ENCODE measurements at regions not wholly inside any gene's neighbourhood (a gene's known extent, or its start where the extent isn't known, plus 50 kb on each side); places are given as distances from the start of the nearest gene placed in this dataset.

GRCh38 chr2:212843409-212844199, 305.0 kb upstream of the ERBB4 start:
- no peak for ATAC-seq

DNA sequence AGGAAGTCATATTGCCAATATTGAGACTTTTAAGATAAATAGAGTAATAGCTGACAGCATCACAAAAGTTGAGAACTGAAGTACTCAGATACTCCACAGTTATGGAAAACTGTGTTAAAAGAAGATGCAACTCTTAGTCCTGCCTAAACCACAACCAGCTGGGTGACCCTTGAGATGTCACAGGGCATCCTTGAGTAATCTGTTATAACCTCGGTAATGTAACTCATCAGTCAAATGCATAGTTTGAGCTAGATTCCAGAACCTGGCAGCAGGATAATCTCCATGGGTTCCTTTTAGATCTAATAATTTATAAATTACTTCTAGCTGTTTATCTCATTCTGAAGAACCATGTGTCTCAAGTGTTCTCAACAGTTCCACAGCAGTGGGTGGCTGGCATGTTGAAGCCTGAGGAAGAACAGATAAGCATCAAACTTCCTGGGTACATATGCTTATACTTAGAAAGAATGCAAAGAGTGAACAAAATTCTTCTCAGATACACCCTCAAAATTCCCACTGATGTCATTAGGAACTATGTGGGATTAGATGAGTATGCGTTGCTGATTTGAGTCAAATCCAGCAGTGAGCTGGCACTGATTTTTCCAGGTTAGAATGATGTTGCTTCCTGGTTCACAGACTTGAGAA, 304.1 kb upstream of the ERBB4 start:
- in situ Hi-C loops (cut with MboI), result no loop called here
- Histone ChIP-seq H3K4me3 (no peak overlapping the region), H3K9ac (ENCODE audit: insufficient read depth in 1 of 2, low read depth in 2 of 2, low read length in 2 of 2) (no peak overlapping the region), H3K79me2 (ENCODE audit: control insufficient read depth, insufficient read depth, low read length) (no peaks in the 10 kb centered on the region), H4K20me1 (replicated peaks; ENCODE audit: control insufficient read depth, insufficient read depth, low read length) (no peaks in the 10 kb centered on the region), H3K4me1 (replicated peaks in 1 of 2; ENCODE audit: control insufficient read depth in 2 of 2, insufficient read depth in 2 of 2, low read length in 2 of 2) (no peaks in the 10 kb centered on the region), H3K27me3 (ENCODE audit: control insufficient read depth in 2 of 2, insufficient read depth in 2 of 2, low read length in 2 of 2) (no peaks in the 10 kb centered on the region), H3K9me1 (ENCODE audit: control insufficient read depth, insufficient read depth, low read length) (no peaks in the 10 kb centered on the region), H3K4me2 (ENCODE audit: insufficient read depth, low read length) (no peak overlapping the region), H2AFZ (ENCODE audit: low read depth, low read length) (no peak overlapping the region), H3K36me3 (ENCODE audit: control insufficient read depth, insufficient read depth, low read length) (no peaks in the 10 kb centered on the region), H3K9me3 (replicated peaks; ENCODE audit: control insufficient read depth, insufficient read depth, low read depth, low read length) (no peaks in the 10 kb centered on the region), H3K27ac (ENCODE audit: extremely low read depth, low read depth, low read length) (no peak overlapping the region)
- ChIA-PET CTCF (ENCODE audit: low intra/inter-chr PET ratio) (no interaction called here), POLR2A (no interaction called here)
- no peak for FAIRE-seq
- no peak for DNase-seq (ENCODE audit: extremely low read depth in 1 of 4, low spot score in 3 of 4)
- no peak for ATAC-seq
- BruUV-seq (replicated peaks), result no TSS peak
- 0% methylated on average over 2 of the region's 2 CpGs for WGBS (ENCODE audit: insufficient coverage, low coverage, missing lambda C conversion rate)
- intact Hi-C loops (cut with micrococcal nuclease), result no loop called here
- TF ChIP-seq FOXK2 (conservative IDR thresholded peaks at IDR 0.05 in 1 of 2, IDR thresholded peaks at IDR 0.05 in 1 of 2; ENCODE audit: low read depth in 2 of 2) (no peak), CAMTA2 (CRISPR knock-in tag; conservative IDR thresholded peaks at IDR 0.05) (no peak), KLF10 (CRISPR knock-in tag; IDR thresholded peaks at IDR 0.05) (no peak), MCM5 (IDR thresholded peaks at IDR 0.05; ENCODE audit: low read depth) (no peak), ESRRA (IDR thresholded peaks at IDR 0.05; ENCODE audit: borderline replicate concordance, low read depth) (no peak), CC2D1A (IDR thresholded peaks at IDR 0.05) (no peak), ZNF436 (CRISPR knock-in tag; IDR thresholded peaks at IDR 0.05) (no peak), PHTF2 (CRISPR knock-in tag; IDR thresholded peaks at IDR 0.05) (no peak), ZNF146 (CRISPR knock-in tag; IDR thresholded peaks at IDR 0.05; ENCODE audit: unreplicated experiment) (no peak), NELFE (IDR thresholded peaks at IDR 0.05; ENCODE audit: insufficient read depth, insufficient read length) (no peak), RBM22 (IDR thresholded peaks at IDR 0.05; ENCODE audit: low read depth, low read length, poor library complexity, severe bottlenecking) (no peak), SMARCE1 (IDR thresholded peaks at IDR 0.05) (no peak), PML (IDR thresholded peaks at IDR 0.05; ENCODE audit: low read length) (no peak), JUND (IDR thresholded peaks at IDR 0.05; ENCODE audit: borderline replicate concordance, low read depth, low read length) (no peak), JUND (tag; IDR thresholded peaks at IDR 0.05; ENCODE audit: borderline replicate concordance, low read depth, low read length) (no peak), ZZZ3 (IDR thresholded peaks at IDR 0.05) (no peak), U2AF1 (optimal IDR thresholded peaks at IDR 0.05; ENCODE audit: low read depth, low read length) (no peak)

More at GRCh38 chr2:212843409-212844199, 305.0 kb upstream of the ERBB4 start:
- ChIA-PET CTCF (ENCODE audit: low intra/inter-chr PET ratio) (no interaction called here), POLR2A (no interaction called here)
- intact Hi-C loops (cut with micrococcal nuclease), result no loop called here
- no peak overlapping the region for H3K9ac ChIP-seq (ENCODE audit: insufficient read depth in 1 of 2, low read depth in 2 of 2, low read length in 2 of 2)
- H3K9me1 ChIP-seq (ENCODE audit: control insufficient read depth, insufficient read depth, low read length), result no peaks in the 10 kb centered on the region
- H4K20me1 ChIP-seq (replicated peaks; ENCODE audit: control insufficient read depth, insufficient read depth, low read length), result no peaks in the 10 kb centered on the region
- H3K9me3 ChIP-seq (replicated peaks; ENCODE audit: control insufficient read depth, insufficient read depth, low read depth, low read length), result no peaks in the 10 kb centered on the region
- no peak overlapping the region for H3K4me3 ChIP-seq
- BruUV-seq (replicated peaks), result no TSS peak
- TF ChIP-seq MTA3 (IDR thresholded peaks at IDR 0.05; ENCODE audit: borderline replicate concordance) (no peak), ZNF589 (CRISPR knock-in tag; IDR thresholded peaks at IDR 0.05; ENCODE audit: low read depth) (no peak), ZNF766 (CRISPR knock-in tag; conservative IDR thresholded peaks at IDR 0.05) (no peak)
- no peak overlapping the region for H3K27ac ChIP-seq (ENCODE audit: extremely low read depth, low read depth, low read length)
- no peak overlapping the region for H2AFZ ChIP-seq (ENCODE audit: low read depth, low read length)
- H3K4me1 ChIP-seq (replicated peaks in 1 of 2; ENCODE audit: control insufficient read depth in 2 of 2, insufficient read depth in 2 of 2, low read length in 2 of 2), result no peaks in the 10 kb centered on the region
- H3K4me2 ChIP-seq (ENCODE audit: insufficient read depth, low read length), result no peak overlapping the region
- no peaks in the 10 kb centered on the region for H3K27me3 ChIP-seq (ENCODE audit: control insufficient read depth in 2 of 2, insufficient read depth in 2 of 2, low read length in 2 of 2)
- WGBS (ENCODE audit: insufficient coverage, low coverage, missing lambda C conversion rate), result 0% methylated on average over 3 of the region's 3 CpGs
- in situ Hi-C loops (cut with MboI), result no loop called here
- H3K79me2 ChIP-seq (ENCODE audit: control insufficient read depth, insufficient read depth, low read length), result no peaks in the 10 kb centered on the region
- no peak for DNase-seq (ENCODE audit: extremely low read depth in 1 of 4, low spot score in 3 of 4)
- H3K36me3 ChIP-seq (ENCODE audit: control insufficient read depth, insufficient read depth, low read length), result no peaks in the 10 kb centered on the region
- no peak for FAIRE-seq

Data from K562 (cell line).